ENCODE measurements at regions not wholly inside any gene's neighbourhood (a gene's known extent, or its start where the extent isn't known, plus 50 kb on each side); places are given as distances from the start of the nearest gene placed in this dataset.

- H3K27ac ChIP-seq, result no peak overlapping the region
- peaks cover 0 to 5% (median 0%) of the 10 kb centered on the region in 9 donors for H3K4me1 ChIP-seq
- DNase-seq (no peak), ATAC-seq (no peak)
- H3K36me3 ChIP-seq, result no peaks in the 10 kb centered on the region
- no peaks in the 10 kb centered on the region for H3K9me3 ChIP-seq
- no peaks in the 10 kb centered on the region for H3K27me3 ChIP-seq
- 74 to 76% methylated on average over 5 of the region's 5 CpGs for WGBS, 2 donors
- TF ChIP-seq, protein P1, sequence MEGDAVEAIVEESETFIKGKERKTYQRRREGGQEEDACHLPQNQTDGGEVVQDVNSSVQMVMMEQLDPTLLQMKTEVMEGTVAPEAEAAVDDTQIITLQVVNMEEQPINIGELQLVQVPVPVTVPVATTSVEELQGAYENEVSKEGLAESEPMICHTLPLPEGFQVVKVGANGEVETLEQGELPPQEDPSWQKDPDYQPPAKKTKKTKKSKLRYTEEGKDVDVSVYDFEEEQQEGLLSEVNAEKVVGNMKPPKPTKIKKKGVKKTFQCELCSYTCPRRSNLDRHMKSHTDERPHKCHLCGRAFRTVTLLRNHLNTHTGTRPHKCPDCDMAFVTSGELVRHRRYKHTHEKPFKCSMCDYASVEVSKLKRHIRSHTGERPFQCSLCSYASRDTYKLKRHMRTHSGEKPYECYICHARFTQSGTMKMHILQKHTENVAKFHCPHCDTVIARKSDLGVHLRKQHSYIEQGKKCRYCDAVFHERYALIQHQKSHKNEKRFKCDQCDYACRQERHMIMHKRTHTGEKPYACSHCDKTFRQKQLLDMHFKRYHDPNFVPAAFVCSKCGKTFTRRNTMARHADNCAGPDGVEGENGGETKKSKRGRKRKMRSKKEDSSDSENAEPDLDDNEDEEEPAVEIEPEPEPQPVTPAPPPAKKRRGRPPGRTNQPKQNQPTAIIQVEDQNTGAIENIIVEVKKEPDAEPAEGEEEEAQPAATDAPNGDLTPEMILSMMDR (IDR thresholded peaks at IDR 0.05), result no peak
- intact Hi-C loops (cut with DNase I), result loop anchor here in 6 of 10 donors (5.0 to 10.0 kb wide), 4 partner anchors 132 to 371 kb away; no protein-coding TSS in a partner anchor
- H3K4me3 ChIP-seq, result no peak overlapping the region
These were observed 332.8 kb downstream of the ELAVL2 start for GRCh38 chr9:23493219-23493618.

- ATAC-seq (no peak), DNase-seq (no peak)
- Histone ChIP-seq H3K36me3 (no peaks in the 10 kb centered on the region), H3K27ac (no peak overlapping the region), H3K27me3 (no peaks in the 10 kb centered on the region), H3K4me3 (no peak overlapping the region), H3K9me3 (peaks cover 0 to 8% (median 0%) of the 10 kb centered on the region in 11 donors), H3K4me1 (peaks cover 0 to 5% (median 0%) of the 10 kb centered on the region in 9 donors)
- TF ChIP-seq, protein P1 (IDR thresholded peaks at IDR 0.05), result no peak
- 76 to 82% methylated on average over 2 of the region's 2 CpGs for WGBS, 2 donors
- intact Hi-C loops (cut with DNase I), result loop anchor here in 3 of 10 donors (10.0 kb wide), 2 partner anchors 128 to 372 kb away; no protein-coding TSS in a partner anchor
These were observed 329.4 kb downstream of the ELAVL2 start for GRCh38 chr9:23496489-23497136.

DNA sequence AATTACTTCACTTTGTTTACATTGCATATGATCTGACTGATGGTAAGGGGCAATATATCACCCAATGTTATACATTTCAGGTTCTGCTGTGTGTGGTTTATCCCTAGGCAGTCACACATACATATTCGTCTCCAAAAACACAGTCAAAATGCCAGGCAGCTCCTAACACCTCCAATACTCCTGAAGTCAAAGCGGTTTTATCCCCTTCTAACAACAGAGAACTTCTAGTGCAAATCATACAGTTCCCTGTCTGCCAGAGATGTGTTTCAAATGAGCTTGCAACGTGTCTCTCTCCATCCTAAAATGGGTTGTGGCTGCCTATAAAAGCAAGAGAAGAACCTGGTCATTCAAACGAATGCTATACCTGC lies 328.9 kb downstream of the ELAVL2 start:
- Histone ChIP-seq H3K36me3 (no peaks in the 10 kb centered on the region), H3K4me1 (peaks cover 0 to 5% (median 0%) of the 10 kb centered on the region in 9 donors), H3K4me3 (no peak overlapping the region), H3K27me3 (no peaks in the 10 kb centered on the region), H3K27ac (no peak overlapping the region), H3K9me3 (peaks cover 0 to 8% (median 0%) of the 10 kb centered on the region in 11 donors)
- no peak for ATAC-seq
- intact Hi-C loops (cut with DNase I), result loop anchor here in 3 of 10 donors (10.0 kb wide), 2 partner anchors 128 to 372 kb away; no protein-coding TSS in a partner anchor
- TF ChIP-seq, protein P1 (IDR thresholded peaks at IDR 0.05), result no peak
- DNase-seq, result no peak
- 71 to 74% methylated on average over 4 of the region's 4 CpGs for WGBS, 2 donors

GRCh38 chr9:23502004-23502403 lies 324.0 kb downstream of the ELAVL2 start:
- Histone ChIP-seq H3K4me3 (no peak overlapping the region), H3K27ac (no peak overlapping the region), H3K4me1 (no peaks in the 10 kb centered on the region), H3K27me3 (no peaks in the 10 kb centered on the region), H3K36me3 (no peaks in the 10 kb centered on the region), H3K9me3 (peaks cover 0 to 8% (median 0%) of the 10 kb centered on the region in 11 donors)
- intact Hi-C loops (cut with DNase I), result no loop called here
- DNase-seq (no peak), ATAC-seq (no peak)
- TF ChIP-seq, protein P1 (IDR thresholded peaks at IDR 0.05), result no peak
- 86 to 100% methylated on average over 1 of the region's 1 CpG for WGBS, 2 donors

Measured in heart right ventricle (tissue), 16 donors.